ENCODE measurements at regions not wholly inside any gene's neighbourhood (a gene's known extent, or its start where the extent isn't known, plus 50 kb on each side); places are given as distances from the start of the nearest gene placed in this dataset.

- TF ChIP-seq CTCF (conservative IDR thresholded peaks at IDR 0.05; ENCODE audit: low read length) (no peak), EZH2phosphoT487 (IDR thresholded peaks at IDR 0.05; ENCODE audit: borderline replicate concordance) (no peak)
- H3K9ac ChIP-seq (ENCODE audit: low read depth, low read length, poor library complexity, severe bottlenecking) = no peak overlapping the region
- no peak overlapping the region for H2AFZ ChIP-seq (ENCODE audit: low read length)
- H3K36me3 ChIP-seq (ENCODE audit: insufficient read depth, low read length) = no peaks in the 10 kb centered on the region
- no peaks in the 10 kb centered on the region for H3K79me2 ChIP-seq (ENCODE audit: insufficient read depth, low read length)
- H3K4me1 ChIP-seq (ENCODE audit: insufficient read depth, low read length, poor library complexity, severe bottlenecking) = no peaks in the 10 kb centered on the region
- H3K9me2 ChIP-seq (replicated peaks; ENCODE audit: low read depth, low read length) = no peaks in the 10 kb centered on the region
- no peak overlapping the region for H3K4me3 ChIP-seq (ENCODE audit: low read length, poor library complexity, severe bottlenecking)
- no peaks in the 10 kb centered on the region for H4K20me1 ChIP-seq (ENCODE audit: insufficient read depth, low read length, poor library complexity, severe bottlenecking)
- no peaks in the 10 kb centered on the region for H3F3A ChIP-seq (ENCODE audit: low read depth)
- H3K27me3 ChIP-seq (ENCODE audit: insufficient read depth, low read length, poor library complexity, severe bottlenecking) = no peaks in the 10 kb centered on the region
- no peaks in the 10 kb centered on the region for H3K9me3 ChIP-seq (ENCODE audit: insufficient read depth, low read depth, low read length)
- H3K4me2 ChIP-seq (ENCODE audit: low read depth, low read length, poor library complexity, severe bottlenecking) = no peak overlapping the region
These were observed 52.4 kb upstream of the WDR26 start for GRCh38 chr1:224486801-224487583.

- Histone ChIP-seq H3K9me2 (replicated peaks; ENCODE audit: low read depth, low read length) (no peaks in the 10 kb centered on the region), H4K20me1 (ENCODE audit: insufficient read depth, low read length, poor library complexity, severe bottlenecking) (no peaks in the 10 kb centered on the region), H3K4me3 (ENCODE audit: low read length, poor library complexity, severe bottlenecking) (no peak overlapping the region), H2AFZ (ENCODE audit: low read length) (no peak overlapping the region), H3K4me2 (ENCODE audit: low read depth, low read length, poor library complexity, severe bottlenecking) (no peak overlapping the region), H3K9ac (ENCODE audit: low read depth, low read length, poor library complexity, severe bottlenecking) (no peak overlapping the region), H3K79me2 (ENCODE audit: insufficient read depth, low read length) (no peaks in the 10 kb centered on the region), H3K4me1 (ENCODE audit: insufficient read depth, low read length, poor library complexity, severe bottlenecking) (no peaks in the 10 kb centered on the region), H3F3A (ENCODE audit: low read depth) (no peaks in the 10 kb centered on the region), H3K36me3 (ENCODE audit: insufficient read depth, low read length) (no peaks in the 10 kb centered on the region), H3K9me3 (ENCODE audit: insufficient read depth, low read depth, low read length) (no peaks in the 10 kb centered on the region), H3K27me3 (ENCODE audit: insufficient read depth, low read length, poor library complexity, severe bottlenecking) (no peaks in the 10 kb centered on the region)
- TF ChIP-seq EZH2phosphoT487 (IDR thresholded peaks at IDR 0.05; ENCODE audit: borderline replicate concordance) (no peak), CTCF (conservative IDR thresholded peaks at IDR 0.05; ENCODE audit: low read length) (no peak)
These were observed 54.4 kb upstream of the WDR26 start for GRCh38 chr1:224488806-224489499.

- TF ChIP-seq EZH2phosphoT487 (IDR thresholded peaks at IDR 0.05; ENCODE audit: borderline replicate concordance) (no peak), CTCF (conservative IDR thresholded peaks at IDR 0.05; ENCODE audit: low read length) (no peak)
- Histone ChIP-seq H2AFZ (ENCODE audit: low read length) (no peak overlapping the region), H3K9me3 (ENCODE audit: insufficient read depth, low read depth, low read length) (no peaks in the 10 kb centered on the region), H4K20me1 (ENCODE audit: insufficient read depth, low read length, poor library complexity, severe bottlenecking) (no peaks in the 10 kb centered on the region), H3K4me1 (ENCODE audit: insufficient read depth, low read length, poor library complexity, severe bottlenecking) (no peaks in the 10 kb centered on the region), H3K9me2 (replicated peaks; ENCODE audit: low read depth, low read length) (no peaks in the 10 kb centered on the region), H3K36me3 (ENCODE audit: insufficient read depth, low read length) (no peaks in the 10 kb centered on the region), H3K9ac (ENCODE audit: low read depth, low read length, poor library complexity, severe bottlenecking) (no peak overlapping the region), H3K79me2 (ENCODE audit: insufficient read depth, low read length) (no peaks in the 10 kb centered on the region), H3F3A (ENCODE audit: low read depth) (no peaks in the 10 kb centered on the region), H3K27me3 (ENCODE audit: insufficient read depth, low read length, poor library complexity, severe bottlenecking) (no peaks in the 10 kb centered on the region), H3K4me2 (ENCODE audit: low read depth, low read length, poor library complexity, severe bottlenecking) (no peak overlapping the region), H3K4me3 (ENCODE audit: low read length, poor library complexity, severe bottlenecking) (no peak overlapping the region)
These were observed 55.2 kb upstream of the WDR26 start for GRCh38 chr1:224489534-224490365.
